ENCODE measurements at regions not wholly inside any gene's neighbourhood (a gene's known extent, or its start where the extent isn't known, plus 50 kb on each side); places are given as distances from the start of the nearest gene placed in this dataset.

DNA sequence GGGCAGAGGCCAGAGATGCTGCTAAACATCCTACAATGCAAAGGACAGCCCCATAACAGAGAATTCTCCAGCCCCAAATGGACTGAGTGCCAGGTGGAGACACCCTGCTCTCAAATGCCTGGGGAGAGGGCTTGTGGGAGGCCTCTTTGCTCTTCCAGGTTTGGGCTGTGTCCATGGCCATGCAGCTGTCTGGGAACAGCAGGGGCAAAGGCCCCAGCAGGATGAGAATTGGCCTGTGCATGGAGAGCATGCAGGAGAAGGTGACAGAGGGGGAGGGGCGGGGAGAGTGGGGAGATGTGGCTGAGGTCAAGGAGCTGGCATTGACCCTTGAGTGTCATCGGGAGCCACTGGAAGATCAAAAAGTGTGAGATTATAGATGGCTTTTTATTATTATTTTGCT, 111.5 kb upstream of the ERCC6L2 start:
- TF ChIP-seq GABPA (IDR thresholded peaks at IDR 0.05; ENCODE audit: low read depth, low read length) (no peak), GABPA (CRISPR knock-in tag; IDR thresholded peaks at IDR 0.05; ENCODE audit: low read depth) (no peak), IRX3 (CRISPR knock-in tag; IDR thresholded peaks at IDR 0.05; ENCODE audit: borderline replicate concordance, low read depth) (no peak), EZH2 (conservative IDR thresholded peaks at IDR 0.05; ENCODE audit: low read depth, low read length) (no peak), ZNF18 (CRISPR knock-in tag; IDR thresholded peaks at IDR 0.05; ENCODE audit: insufficient replicate concordance) (no peak), MYNN (CRISPR knock-in tag; IDR thresholded peaks at IDR 0.05; ENCODE audit: low read depth) (no peak), ZNF652 (CRISPR knock-in tag; IDR thresholded peaks at IDR 0.05; ENCODE audit: borderline replicate concordance, low read depth) (no peak)

All from HepG2 (cell line).